Keratinocyte (primary cell): ENCODE measurements at regions not wholly inside any gene's neighbourhood (a gene's known extent, or its start where the extent isn't known, plus 50 kb on each side); places are given as distances from the start of the nearest gene placed in this dataset.

Source experiments
- DNase-seq: peaks from one replicate; pipeline ENCODE4 v3.0.0-alpha.2; 2011; ENCODE audit warnings: low read depth, missing footprints, low spot score
- FAIRE-seq: peaks from 2 replicates; lab custom pipeline; 2011; peaks lifted over from hg19 to GRCh38; lab: Jason Lieb, UNC
- H2AFZ ChIP-seq: 2 replicates; pipeline ENCODE4 v1.6.0; 2012; ENCODE audit warnings: low read length, control low read depth, inconsistent platforms; ENCODE audit not compliant: control insufficient read depth
- H3K27ac ChIP-seq: 2 replicates; pipeline ENCODE4 v1.5.1; 2011; ENCODE audit warnings: low read length; ENCODE audit not compliant: control insufficient read depth, insufficient read depth
- H3K27me3 ChIP-seq: 3 replicates; pipeline ENCODE4 v1.6.0; 2011; ENCODE audit warnings: low read length; ENCODE audit not compliant: control insufficient read depth, insufficient read depth; ENCODE audit errors: extremely low read depth
- H3K36me3 ChIP-seq, 2 experiments: 2 replicates in 1 of 2; 3 replicates in 1 of 2; pipeline ENCODE4 v1.5.1; 2011; ENCODE audit warnings: low read length in 2 of 2, mild to moderate bottlenecking in 1 of 2; ENCODE audit not compliant: control insufficient read depth in 2 of 2, insufficient read depth in 2 of 2; ENCODE audit errors: extremely low read depth in 1 of 2
- H3K4me1 ChIP-seq: 3 replicates; pipeline ENCODE4 v1.5.1; 2011; ENCODE audit warnings: low read length; ENCODE audit not compliant: control insufficient read depth, insufficient read depth; ENCODE audit errors: extremely low read depth
- H3K4me2 ChIP-seq: 3 replicates; pipeline ENCODE4 v1.6.0; 2011; ENCODE audit warnings: low read depth, low read length; ENCODE audit not compliant: control insufficient read depth, insufficient read depth; ENCODE audit errors: extremely low read depth
- H3K4me3 ChIP-seq, 3 experiments: fragments of 200-600 bp in 1 of 3; sonication (generic) in 1 of 3; 2 replicates in 2 of 3; 3 replicates in 1 of 3; pipeline ENCODE4 v1.5.1; 2011 to 2016; ENCODE audit warnings: low read length in 3 of 3, mild to moderate bottlenecking in 3 of 3, control low read depth in 2 of 3, inconsistent platforms in 1 of 3, low read depth in 1 of 3, mixed read lengths in 1 of 3, mixed run types in 1 of 3, moderate library complexity in 1 of 3; ENCODE audit not compliant: control insufficient read depth in 2 of 3, insufficient read depth in 2 of 3; ENCODE audit errors: extremely low read depth in 1 of 3
- H3K79me2 ChIP-seq: 2 replicates; pipeline ENCODE4 v1.6.0; 2012; ENCODE audit warnings: low read length; ENCODE audit not compliant: control insufficient read depth, insufficient read depth
- H3K9ac ChIP-seq: 3 replicates; pipeline ENCODE4 v1.6.0; 2011; ENCODE audit warnings: low read length; ENCODE audit not compliant: control insufficient read depth, insufficient read depth; ENCODE audit errors: extremely low read depth
- H3K9me1 ChIP-seq: 3 replicates; pipeline ENCODE4 v1.6.0; 2011; ENCODE audit warnings: low read length; ENCODE audit not compliant: control insufficient read depth, insufficient read depth; ENCODE audit errors: extremely low read depth
- H3K9me3 ChIP-seq: 2 replicates; pipeline ENCODE4 v1.5.1; 2012; ENCODE audit warnings: low read depth, low read length; ENCODE audit not compliant: control insufficient read depth
- H4K20me1 ChIP-seq: 3 replicates; pipeline ENCODE4 v1.6.0; 2011; ENCODE audit warnings: low read length; ENCODE audit not compliant: control insufficient read depth, insufficient read depth; ENCODE audit errors: extremely low read depth
- EZH2 ChIP-seq: IDR thresholded peaks from one replicate; pipeline ENCODE4 v1.6.1; 2012; ENCODE audit warnings: inconsistent platforms, mild to moderate bottlenecking, low read length, moderate library complexity
- dilution Hi-C: fragments of 300-500 bp; cut with MboI; formaldehyde crosslinking; loops from one replicate; pipeline ENCODE4 v1.7.0; 2020; ENCODE audit warnings: low sequenced_read_pairs; ENCODE audit not compliant: extremely low pct_ligation_motif_present
- TF ChIP-seq, protein P1 (sequence below), 3 experiments: IDR thresholded peaks in 1 of 3; conservative IDR thresholded peaks in 1 of 3; optimal IDR thresholded peaks in 1 of 3; 2 replicates in 2 of 3; 3 replicates in 1 of 3; pipeline versions ENCODE3 to v1.5.1; 2011; ENCODE audit warnings: low read length in 3 of 3, mild to moderate bottlenecking in 3 of 3, moderate library complexity in 2 of 3, control low read depth in 1 of 3, inconsistent platforms in 1 of 3; ENCODE audit not compliant: insufficient read depth in 2 of 3; ENCODE audit errors: extremely low read depth in 1 of 3

DNA sequence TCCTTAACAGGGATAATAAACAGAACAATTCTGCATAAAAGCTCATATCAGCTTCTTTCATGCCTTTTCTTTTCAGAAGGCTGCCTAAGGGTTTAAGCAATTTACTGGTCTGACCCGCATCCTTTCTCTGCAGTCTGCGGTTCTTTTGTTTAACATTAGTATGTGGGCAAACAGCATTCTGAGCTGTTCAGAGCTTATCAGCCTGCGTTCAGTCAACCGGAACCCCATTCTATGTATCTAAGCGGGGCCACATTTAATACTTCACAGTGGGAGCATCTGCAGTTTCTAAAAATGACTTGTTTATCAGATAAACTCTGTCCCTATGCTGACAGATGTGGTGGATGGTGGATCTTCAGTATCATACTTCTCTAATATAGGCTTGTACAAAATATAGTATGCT lies 758.9 kb upstream of the MMS22L start:
- dilution Hi-C loops = no loop called here
- H3K27me3 ChIP-seq = no peaks in the 10 kb centered on the region
- no peaks in the 10 kb centered on the region for H3K4me1 ChIP-seq
- no peaks in the 10 kb centered on the region for H3K36me3 ChIP-seq
- H3K27ac ChIP-seq = no peak overlapping the region
- TF ChIP-seq, protein P1, sequence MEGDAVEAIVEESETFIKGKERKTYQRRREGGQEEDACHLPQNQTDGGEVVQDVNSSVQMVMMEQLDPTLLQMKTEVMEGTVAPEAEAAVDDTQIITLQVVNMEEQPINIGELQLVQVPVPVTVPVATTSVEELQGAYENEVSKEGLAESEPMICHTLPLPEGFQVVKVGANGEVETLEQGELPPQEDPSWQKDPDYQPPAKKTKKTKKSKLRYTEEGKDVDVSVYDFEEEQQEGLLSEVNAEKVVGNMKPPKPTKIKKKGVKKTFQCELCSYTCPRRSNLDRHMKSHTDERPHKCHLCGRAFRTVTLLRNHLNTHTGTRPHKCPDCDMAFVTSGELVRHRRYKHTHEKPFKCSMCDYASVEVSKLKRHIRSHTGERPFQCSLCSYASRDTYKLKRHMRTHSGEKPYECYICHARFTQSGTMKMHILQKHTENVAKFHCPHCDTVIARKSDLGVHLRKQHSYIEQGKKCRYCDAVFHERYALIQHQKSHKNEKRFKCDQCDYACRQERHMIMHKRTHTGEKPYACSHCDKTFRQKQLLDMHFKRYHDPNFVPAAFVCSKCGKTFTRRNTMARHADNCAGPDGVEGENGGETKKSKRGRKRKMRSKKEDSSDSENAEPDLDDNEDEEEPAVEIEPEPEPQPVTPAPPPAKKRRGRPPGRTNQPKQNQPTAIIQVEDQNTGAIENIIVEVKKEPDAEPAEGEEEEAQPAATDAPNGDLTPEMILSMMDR (optimal IDR thresholded peaks at IDR 0.05 in 1 of 3, IDR thresholded peaks at IDR 0.05 in 1 of 3, conservative IDR thresholded peaks at IDR 0.05 in 1 of 3; ENCODE audit: extremely low read depth in 1 of 3, insufficient read depth in 2 of 3, low read length in 3 of 3) = no peak
- TF ChIP-seq EZH2 = no peak
- H3K9me3 ChIP-seq = no peaks in the 10 kb centered on the region
- no peaks in the 10 kb centered on the region for H3K9me1 ChIP-seq
- no peak overlapping the region for H3K9ac ChIP-seq
- no peak overlapping the region for H3K4me3 ChIP-seq
- no peak for DNase-seq
- H4K20me1 ChIP-seq = no peaks in the 10 kb centered on the region
- no peak overlapping the region for H2AFZ ChIP-seq
- FAIRE-seq = no peak
- H3K4me2 ChIP-seq = no peak overlapping the region
- no peaks in the 10 kb centered on the region for H3K79me2 ChIP-seq

DNA sequence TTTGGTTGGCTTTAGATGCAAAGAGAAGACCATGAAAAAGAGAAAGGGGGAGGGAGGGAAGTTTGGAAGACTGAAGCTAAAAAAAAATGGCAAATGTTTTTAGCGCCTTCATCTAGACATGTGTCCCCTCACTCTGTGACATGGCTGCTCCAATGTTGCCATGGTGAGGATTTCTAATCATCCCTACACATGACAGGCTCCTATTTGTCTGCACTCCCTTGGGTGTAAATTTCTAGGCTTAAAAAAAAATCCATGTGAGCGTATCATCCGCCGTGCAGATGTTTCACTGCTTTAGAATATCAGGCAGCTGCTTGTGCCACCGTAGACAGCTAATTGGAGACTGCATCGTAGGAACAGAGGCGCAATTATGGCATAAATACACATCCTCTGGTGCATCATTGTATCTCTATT lies 761.1 kb upstream of the MMS22L start:
- dilution Hi-C loops = no loop called here
- Histone ChIP-seq H3K4me3 (no peak overlapping the region), H2AFZ (no peak overlapping the region), H3K9me1 (no peaks in the 10 kb centered on the region), H3K27me3 (no peaks in the 10 kb centered on the region), H4K20me1 (no peaks in the 10 kb centered on the region), H3K4me1 (no peaks in the 10 kb centered on the region), H3K79me2 (no peaks in the 10 kb centered on the region), H3K4me2 (no peak overlapping the region), H3K9me3 (no peaks in the 10 kb centered on the region), H3K36me3 (no peaks in the 10 kb centered on the region), H3K9ac (no peak overlapping the region), H3K27ac (no peak overlapping the region)
- no peak for FAIRE-seq
- TF ChIP-seq EZH2 = no peak
- TF ChIP-seq, protein P1 (optimal IDR thresholded peaks at IDR 0.05 in 1 of 3, IDR thresholded peaks at IDR 0.05 in 1 of 3, conservative IDR thresholded peaks at IDR 0.05 in 1 of 3; ENCODE audit: extremely low read depth in 1 of 3, insufficient read depth in 2 of 3, low read length in 3 of 3) = no peak
- DNase-seq = no peak
